Kidney epithelial cell (primary cell): ENCODE measurements at regions not wholly inside any gene's neighbourhood (a gene's known extent, or its start where the extent isn't known, plus 50 kb on each side); places are given as distances from the start of the nearest gene placed in this dataset.

ENCODE experiments used
- DNase-seq: peaks from one replicate; pipeline ENCODE4 v3.0.0-alpha.2; 2010; ENCODE audit warnings: low read depth
- H3K27me3 ChIP-seq: 2 replicates; pipeline ENCODE4 v1.6.0; 2011; ENCODE audit warnings: low read length; ENCODE audit not compliant: control insufficient read depth, insufficient read depth
- H3K36me3 ChIP-seq: 2 replicates; pipeline ENCODE4 v1.5.1; 2011; ENCODE audit warnings: low read length; ENCODE audit not compliant: control insufficient read depth, insufficient read depth
- H3K4me3 ChIP-seq: 2 replicates; pipeline ENCODE4 v1.5.1; 2011; ENCODE audit warnings: low read depth, mild to moderate bottlenecking, control low read depth, low read length
- CTCF ChIP-seq: IDR thresholded peaks from 2 replicates; pipeline ENCODE4 v1.5.1; 2011; ENCODE audit warnings: mild to moderate bottlenecking, moderate library complexity, low read length, control low read depth, inconsistent platforms; ENCODE audit not compliant: insufficient read depth, poor library complexity, severe bottlenecking

GRCh38 chr4:115660465-115660864 is 547.0 kb upstream of the NDST4 start:
- no peak for TF ChIP-seq CTCF
- Histone ChIP-seq H3K4me3 (no peak overlapping the region), H3K36me3 (no peaks in the 10 kb centered on the region), H3K27me3 (no peaks in the 10 kb centered on the region)
- no peak for DNase-seq

GRCh38 chr4:115657991-115658650 is 544.7 kb upstream of the NDST4 start:
- Histone ChIP-seq H3K36me3 (no peaks in the 10 kb centered on the region), H3K27me3 (no peaks in the 10 kb centered on the region), H3K4me3 (no peak overlapping the region)
- no peak for DNase-seq
- TF ChIP-seq CTCF: no peak

- no peaks in the 10 kb centered on the region for H3K27me3 ChIP-seq
- no peak overlapping the region for H3K4me3 ChIP-seq
- no peaks in the 10 kb centered on the region for H3K36me3 ChIP-seq
- TF ChIP-seq CTCF: no peak
- no peak for DNase-seq
Observed at GRCh38 chr4:115655626-115656025, 542.2 kb upstream of the NDST4 start.

- Histone ChIP-seq H3K4me3 (no peak overlapping the region), H3K27me3 (no peaks in the 10 kb centered on the region), H3K36me3 (no peaks in the 10 kb centered on the region)
- no peak for TF ChIP-seq CTCF
- no peak for DNase-seq
Observed at GRCh38 chr4:115648786-115649185, 535.4 kb upstream of the NDST4 start.

- H3K4me3 ChIP-seq: no peak overlapping the region
- H3K36me3 ChIP-seq: no peaks in the 10 kb centered on the region
- TF ChIP-seq CTCF: no peak
- no peak for DNase-seq
- H3K27me3 ChIP-seq: no peaks in the 10 kb centered on the region
Observed at GRCh38 chr4:115629270-115629669, 515.9 kb upstream of the NDST4 start.

GRCh38 chr4:115609631-115610030 is 496.2 kb upstream of the NDST4 start:
- Histone ChIP-seq H3K27me3 (no peaks in the 10 kb centered on the region), H3K4me3 (no peak overlapping the region), H3K36me3 (no peaks in the 10 kb centered on the region)
- no peak for DNase-seq
- no peak for TF ChIP-seq CTCF
